Uterus (tissue), 3 donors: ENCODE measurements at regions not wholly inside any gene's neighbourhood (a gene's known extent, or its start where the extent isn't known, plus 50 kb on each side); places are given as distances from the start of the nearest gene placed in this dataset.

ENCODE experiments used
- DNase-seq, 2 donors: peaks; one replicate each; pipeline ENCODE4 v3.0.0-alpha.2; 2019 to 2020
- H3K27ac ChIP-seq, 2 donors: fragments of 200-600 bp; sonication (generic); 1 replicate in 1 of 2; 2 replicates in 1 of 2; pipeline ENCODE4 v1.5.1; 2016 to 2018
- H3K27me3 ChIP-seq, 2 donors: fragments of 200-600 bp; sonication (generic); one replicate each; pipeline ENCODE4 v1.5.1; 2018 to 2019; ENCODE audit warnings: control low read depth in 1 of 2
- H3K36me3 ChIP-seq, 2 donors: fragments of 200-600 bp; sonication (generic); one replicate each; pipeline ENCODE4 v1.5.1; 2019; ENCODE audit warnings: control low read depth in 1 of 2
- H3K4me1 ChIP-seq, 2 donors: fragments of 200-600 bp; sonication (generic); one replicate each; pipeline ENCODE4 v1.5.1; 2018 to 2019; ENCODE audit warnings: control low read depth in 1 of 2
- H3K4me3 ChIP-seq, 2 donors: fragments of 200-600 bp; sonication (generic); 1 replicate in 1 of 2; 2 replicates in 1 of 2; pipeline ENCODE4 v1.5.1; 2018 to 2019; ENCODE audit warnings: mild to moderate bottlenecking in 1 of 2
- H3K9me3 ChIP-seq, 2 donors: fragments of 200-600 bp; sonication (generic); one replicate each; pipeline ENCODE4 v1.5.1; 2019; ENCODE audit warnings: control low read depth in 1 of 2
- CTCF ChIP-seq, 4 experiments: fragments of 200-600 bp in 2 of 4; fragments of 450-650 bp in 2 of 4; sonication (generic) in 2 of 4; IDR thresholded peaks; one replicate each; pipeline ENCODE4 v1.5.1; 2016 to 2019; ENCODE audit warnings: antibody characterized with exemption in 4 of 4, mild to moderate bottlenecking in 2 of 4, moderate library complexity in 1 of 4
- POLR2A ChIP-seq, 2 donors: fragments of 450-650 bp; IDR thresholded peaks; one replicate each; pipeline ENCODE4 v1.6.1; 2016; ENCODE audit warnings: antibody characterized with exemption in 2 of 2, mild to moderate bottlenecking in 1 of 2, moderate library complexity in 1 of 2
- intact Hi-C: fragments of 100-400 bp; cut with DNase I; formaldehyde crosslinking; loops from one replicate; pipeline ENCODE4 v1.15.1; 2023; ENCODE audit warnings: low total_unique reads
- donor health status: DM: yes; HTN: yes; CAD: no.

GRCh38 chr1:87648323-87649119 is 319.8 kb downstream of the LMO4 start:
- no peaks in the 10 kb centered on the region for H3K9me3 ChIP-seq
- no peak overlapping the region for H3K4me3 ChIP-seq
- H3K36me3 ChIP-seq = no peaks in the 10 kb centered on the region
- TF ChIP-seq CTCF (IDR thresholded peaks at IDR 0.05) (no peak), POLR2A (IDR thresholded peaks at IDR 0.05) (no peak)
- DNase-seq = no peak
- no peak overlapping the region for H3K27ac ChIP-seq
- no peaks in the 10 kb centered on the region for H3K27me3 ChIP-seq
- intact Hi-C loops = no loop called here
- H3K4me1 ChIP-seq = no peaks in the 10 kb centered on the region

GRCh38 chr1:87650306-87650705 is 321.6 kb downstream of the LMO4 start:
- Histone ChIP-seq H3K36me3 (no peaks in the 10 kb centered on the region), H3K4me1 (no peaks in the 10 kb centered on the region), H3K27me3 (no peaks in the 10 kb centered on the region), H3K4me3 (no peak overlapping the region), H3K9me3 (no peaks in the 10 kb centered on the region), H3K27ac (no peak overlapping the region)
- TF ChIP-seq CTCF (IDR thresholded peaks at IDR 0.05) (no peak), POLR2A (IDR thresholded peaks at IDR 0.05) (no peak)
- intact Hi-C loops = no loop called here
- no peak for DNase-seq

- DNase-seq = no peak
- intact Hi-C loops = no loop called here
- H3K9me3 ChIP-seq = no peaks in the 10 kb centered on the region
- no peaks in the 10 kb centered on the region for H3K27me3 ChIP-seq
- TF ChIP-seq CTCF (IDR thresholded peaks at IDR 0.05) (no peak), POLR2A (IDR thresholded peaks at IDR 0.05) (no peak)
- no peak overlapping the region for H3K27ac ChIP-seq
- H3K4me3 ChIP-seq = no peak overlapping the region
- no peaks in the 10 kb centered on the region for H3K4me1 ChIP-seq
- H3K36me3 ChIP-seq = no peaks in the 10 kb centered on the region
Measured at GRCh38 chr1:87652176-87652575, 323.5 kb downstream of the LMO4 start.

GRCh38 chr1:87665151-87665550 is 336.5 kb downstream of the LMO4 start:
- no peaks in the 10 kb centered on the region for H3K36me3 ChIP-seq
- H3K9me3 ChIP-seq = no peaks in the 10 kb centered on the region
- H3K4me3 ChIP-seq = no peak overlapping the region
- H3K4me1 ChIP-seq = no peaks in the 10 kb centered on the region
- H3K27ac ChIP-seq = no peak overlapping the region
- no peak for TF ChIP-seq POLR2A (IDR thresholded peaks at IDR 0.05)
- no peak for TF ChIP-seq CTCF (IDR thresholded peaks at IDR 0.05)
- H3K27me3 ChIP-seq = no peaks in the 10 kb centered on the region
- no peak for DNase-seq
- intact Hi-C loops = no loop called here

- H3K36me3 ChIP-seq = no peaks in the 10 kb centered on the region
- H3K9me3 ChIP-seq = no peaks in the 10 kb centered on the region
- no peaks in the 10 kb centered on the region for H3K4me1 ChIP-seq
- TF ChIP-seq POLR2A (IDR thresholded peaks at IDR 0.05) (no peak), CTCF (IDR thresholded peaks at IDR 0.05) (no peak)
- no peak overlapping the region for H3K4me3 ChIP-seq
- no peaks in the 10 kb centered on the region for H3K27me3 ChIP-seq
- intact Hi-C loops = no loop called here
- DNase-seq = no peak
- H3K27ac ChIP-seq = no peak overlapping the region
Measured at GRCh38 chr1:87666681-87667080, 338.0 kb downstream of the LMO4 start.
